ENCODE measurements at regions not wholly inside any gene's neighbourhood (a gene's known extent, or its start where the extent isn't known, plus 50 kb on each side); places are given as distances from the start of the nearest gene placed in this dataset.

- DNase-seq (ENCODE audit: low read depth in 3 of 3, low spot score in 2 of 3): no peak
These were observed 245.6 kb upstream of the GOLIM4 start for GRCh38 chr3:168341192-168341815.

GRCh38 chr3:168338161-168338560, 242.4 kb upstream of the GOLIM4 start:
- DNase-seq (ENCODE audit: low read depth in 3 of 3, low spot score in 2 of 3): no peak

GRCh38 chr3:168336276-168336675, 240.6 kb upstream of the GOLIM4 start:
- DNase-seq (ENCODE audit: low read depth in 3 of 3, low spot score in 2 of 3): no peak

GRCh38 chr3:168333410-168333935, 237.7 kb upstream of the GOLIM4 start:
- DNase-seq (ENCODE audit: low read depth in 3 of 3, low spot score in 2 of 3): no peak

GRCh38 chr3:168331756-168332155, 236.0 kb upstream of the GOLIM4 start:
- DNase-seq (ENCODE audit: low read depth in 3 of 3, low spot score in 2 of 3): no peak

- no peak for DNase-seq (ENCODE audit: low read depth in 3 of 3, low spot score in 2 of 3)
These were observed 235.3 kb upstream of the GOLIM4 start for GRCh38 chr3:168330983-168331382.

GRCh38 chr3:168327856-168328255, 232.1 kb upstream of the GOLIM4 start:
- no peak for DNase-seq (ENCODE audit: low read depth in 3 of 3, low spot score in 2 of 3)

- DNase-seq (ENCODE audit: low read depth in 3 of 3, low spot score in 2 of 3): no peak
These were observed 230.0 kb upstream of the GOLIM4 start for GRCh38 chr3:168325684-168326083.

GRCh38 chr3:168322941-168323340, 227.2 kb upstream of the GOLIM4 start:
- no peak for DNase-seq (ENCODE audit: low read depth in 3 of 3, low spot score in 2 of 3)

- no peak for DNase-seq (ENCODE audit: low read depth in 3 of 3, low spot score in 2 of 3)
These were observed 218.4 kb upstream of the GOLIM4 start for GRCh38 chr3:168314166-168314565.

GRCh38 chr3:168312984-168313383, 217.3 kb upstream of the GOLIM4 start:
- no peak for DNase-seq (ENCODE audit: low read depth in 3 of 3, low spot score in 2 of 3)

GRCh38 chr3:168307893-168308292, 212.2 kb upstream of the GOLIM4 start:
- no peak for DNase-seq (ENCODE audit: low read depth in 3 of 3, low spot score in 2 of 3)

GRCh38 chr3:168295027-168295426, 199.3 kb upstream of the GOLIM4 start:
- DNase-seq (ENCODE audit: low read depth in 3 of 3, low spot score in 2 of 3): no peak

GRCh38 chr3:168292296-168292695, 196.6 kb upstream of the GOLIM4 start:
- DNase-seq (ENCODE audit: low read depth in 3 of 3, low spot score in 2 of 3): no peak

- no peak for DNase-seq (ENCODE audit: low read depth in 3 of 3, low spot score in 2 of 3)
These were observed 193.8 kb upstream of the GOLIM4 start for GRCh38 chr3:168289471-168290008.

- no peak for DNase-seq (ENCODE audit: low read depth in 3 of 3, low spot score in 2 of 3)
These were observed 193.0 kb upstream of the GOLIM4 start for GRCh38 chr3:168288511-168289401.

- no peak for DNase-seq (ENCODE audit: low read depth in 3 of 3, low spot score in 2 of 3)
These were observed 189.8 kb upstream of the GOLIM4 start for GRCh38 chr3:168285506-168285905.

- no peak for DNase-seq (ENCODE audit: low read depth in 3 of 3, low spot score in 2 of 3)
These were observed 189.0 kb upstream of the GOLIM4 start for GRCh38 chr3:168284728-168285127.

- no peak for DNase-seq (ENCODE audit: low read depth in 3 of 3, low spot score in 2 of 3)
These were observed 179.9 kb upstream of the GOLIM4 start for GRCh38 chr3:168275662-168276061.

GRCh38 chr3:168273917-168274316, 178.2 kb upstream of the GOLIM4 start:
- DNase-seq (ENCODE audit: low read depth in 3 of 3, low spot score in 2 of 3): no peak

- DNase-seq (ENCODE audit: low read depth in 3 of 3, low spot score in 2 of 3): no peak
These were observed 177.3 kb upstream of the GOLIM4 start for GRCh38 chr3:168273036-168273435.
